ENCODE measurements at regions not wholly inside any gene's neighbourhood (a gene's known extent, or its start where the extent isn't known, plus 50 kb on each side); places are given as distances from the start of the nearest gene placed in this dataset.

- no peak for DNase-seq
These were observed 106.8 kb downstream of the SEMA6D start for GRCh38 chr15:47824147-47824546.

- DNase-seq, result no peak
These were observed 112.4 kb downstream of the SEMA6D start for GRCh38 chr15:47829667-47830066.

- DNase-seq, result no peak
These were observed 116.8 kb downstream of the SEMA6D start for GRCh38 chr15:47834093-47834492.

- peak; percentile 11 for DNase-seq
These were observed 122.0 kb downstream of the SEMA6D start for GRCh38 chr15:47839233-47839825.

- DNase-seq, result no peak
These were observed 125.9 kb downstream of the SEMA6D start for GRCh38 chr15:47843124-47843663.

- DNase-seq, result no peak
These were observed 127.1 kb downstream of the SEMA6D start for GRCh38 chr15:47844437-47844836.

- no peak for DNase-seq
These were observed 129.0 kb downstream of the SEMA6D start for GRCh38 chr15:47846128-47846868.

- no peak for DNase-seq
These were observed 129.6 kb downstream of the SEMA6D start for GRCh38 chr15:47846876-47847275.

GRCh38 chr15:47856071-47856470, 138.8 kb downstream of the SEMA6D start:
- no peak for DNase-seq

GRCh38 chr15:47857014-47857775, 139.9 kb downstream of the SEMA6D start:
- DNase-seq, result no peak

- no peak for DNase-seq
These were observed 140.5 kb downstream of the SEMA6D start for GRCh38 chr15:47857776-47858167.

GRCh38 chr15:47861111-47861903, 144.0 kb downstream of the SEMA6D start:
- no peak for DNase-seq

- DNase-seq, result no peak
These were observed 145.1 kb downstream of the SEMA6D start for GRCh38 chr15:47862402-47862801.

GRCh38 chr15:47866446-47866845, 149.1 kb downstream of the SEMA6D start:
- DNase-seq, result peak; percentile 47

- DNase-seq, result no peak
These were observed 153.1 kb downstream of the SEMA6D start for GRCh38 chr15:47870300-47870955.

GRCh38 chr15:47870956-47871625, 153.8 kb downstream of the SEMA6D start:
- no peak for DNase-seq

- no peak for DNase-seq
These were observed 154.9 kb downstream of the SEMA6D start for GRCh38 chr15:47872208-47872607.

- DNase-seq, result no peak
These were observed 155.6 kb downstream of the SEMA6D start for GRCh38 chr15:47872869-47873432.

- no peak for DNase-seq
These were observed 159.7 kb downstream of the SEMA6D start for GRCh38 chr15:47876986-47877385.

- no peak for DNase-seq
These were observed 160.5 kb downstream of the SEMA6D start for GRCh38 chr15:47877836-47878235.

- no peak for DNase-seq
These were observed 168.6 kb downstream of the SEMA6D start for GRCh38 chr15:47885920-47886319.

Data from hindlimb muscle (tissue), 1 donor.